ENCODE measurements at regions not wholly inside any gene's neighbourhood (a gene's known extent, or its start where the extent isn't known, plus 50 kb on each side); places are given as distances from the start of the nearest gene placed in this dataset.

DNA sequence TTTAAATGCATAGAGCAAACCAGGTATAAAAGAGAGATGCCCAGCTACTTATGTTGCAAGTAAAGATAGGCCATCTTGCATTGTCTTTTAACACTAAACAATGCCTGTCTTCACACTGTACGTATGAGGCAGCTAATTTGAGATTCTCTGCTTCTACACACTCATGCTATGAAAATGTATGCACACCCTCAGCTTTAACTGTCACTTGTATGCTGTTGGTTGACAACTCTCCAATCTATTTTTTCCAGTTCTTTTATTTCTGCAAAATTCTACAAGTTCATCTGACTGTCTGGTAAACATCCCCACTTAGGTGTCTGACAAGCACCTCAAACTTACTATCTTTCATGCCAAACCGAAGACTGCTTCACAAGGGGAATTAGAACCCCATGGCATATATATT is 131.7 kb upstream of the SOX9 start:
- Histone ChIP-seq H3K36me3 (ENCODE audit: control insufficient read depth in 2 of 4, insufficient read depth in 4 of 4, low read length in 3 of 4) (no peaks in the 10 kb centered on the region), H3K23ac (ENCODE audit: insufficient read length) (no peak overlapping the region), H2BK5ac (ENCODE audit: low read depth, low read length) (no peak overlapping the region), H2BK20ac (ENCODE audit: low read length) (no peak overlapping the region), H3K4me3 (ENCODE audit: extremely low read depth in 1 of 4, insufficient read depth in 2 of 4, low read depth in 3 of 4, low read length in 4 of 4) (no peak overlapping the region), H2AK5ac (ENCODE audit: low read depth, low read length) (no peak overlapping the region), H3K18ac (ENCODE audit: extremely low read depth, low read length) (no peak overlapping the region), H3K27ac (ENCODE audit: low read depth, low read length) (no peak overlapping the region), H4K20me1 (replicated peaks in 1 of 2; ENCODE audit: control insufficient read depth in 1 of 2, insufficient read depth in 2 of 2, low read length in 2 of 2) (no peaks in the 10 kb centered on the region), H3K4me1 (replicated peaks in 1 of 4; ENCODE audit: control insufficient read depth in 3 of 4, insufficient read depth in 4 of 4, low read length in 3 of 4) (peaks cover 0 to 4% (median 1%) of the 10 kb centered on the region in 4 experiments; a peak in 2 of 7 replicates), H2AFZ (ENCODE audit: low read length) (no peak overlapping the region), H3K27me3 (replicated peaks in 1 of 4; ENCODE audit: control insufficient read depth in 3 of 4, extremely low read depth in 1 of 4, insufficient read depth in 3 of 4, low read length in 3 of 4) (no peaks in the 10 kb centered on the region), H2BK12ac (ENCODE audit: low read depth, low read length) (no peak overlapping the region), H3K14ac (ENCODE audit: insufficient read length) (no peak overlapping the region), H2BK120ac (replicated peaks; ENCODE audit: low read depth, low read length) (no peak overlapping the region), H3K79me1 (ENCODE audit: low read depth, low read length) (no peaks in the 10 kb centered on the region), H3K9ac (replicated peaks in 1 of 4; ENCODE audit: extremely low read depth in 1 of 4, low read depth in 3 of 4, low read length in 3 of 4) (no peak overlapping the region), H3K23me2 (ENCODE audit: low read depth, low read length) (no peaks in the 10 kb centered on the region), H3K4ac (replicated peaks; ENCODE audit: insufficient read length, low read depth, low read length) (no peak overlapping the region), H4K5ac (ENCODE audit: insufficient read length, low read depth, low read length) (no peak overlapping the region), H4K91ac (replicated peaks; ENCODE audit: insufficient read length, low read length) (no peak overlapping the region), H3K4me2 (ENCODE audit: insufficient read depth in 1 of 2, low read depth in 2 of 2, low read length in 2 of 2) (no peak overlapping the region), H4K8ac (ENCODE audit: extremely low read depth, insufficient read depth, low read length) (no peak overlapping the region), H3K9me3 (ENCODE audit: insufficient read depth in 2 of 2, low read depth in 1 of 2, low read length in 1 of 2) (no peaks in the 10 kb centered on the region), H3K79me2 (ENCODE audit: control insufficient read depth in 1 of 2, insufficient read depth in 2 of 2, low read length in 2 of 2) (no peaks in the 10 kb centered on the region), H3K56ac (replicated peaks; ENCODE audit: insufficient read length, low read depth, low read length) (no peak overlapping the region), H2BK15ac (ENCODE audit: low read length) (no peak overlapping the region)
- WGBS, 2 experiments (ENCODE audit: extremely low coverage in 1 of 2, insufficient coverage in 1 of 2, insufficient read length in 1 of 2, insufficient replicate concordance in 2 of 2, low coverage in 1 of 2, low lambda C conversion rate in 2 of 2, missing lambda C conversion rate in 1 of 2): 79% methylated on average over 2 of the region's 2 CpGs; no CpG with 5 or more reads in 1 of the 2 experiments
- ChIA-PET POLR2A (ENCODE audit: partially characterized antibody) (no interaction called here), CTCF (ENCODE audit: partially characterized antibody) (no interaction called here)
- DNase-seq (ENCODE audit: low read depth in 1 of 2, low spot score in 2 of 2) (no peak), FAIRE-seq (no peak)
- no peak for TF ChIP-seq SIX5 (IDR thresholded peaks at IDR 0.05; ENCODE audit: low read depth, low read length)
- TF ChIP-seq RAD21 (IDR thresholded peaks at IDR 0.05 in 1 of 2, conservative IDR thresholded peaks at IDR 0.05 in 1 of 2; ENCODE audit: low read depth in 2 of 2, low read length in 2 of 2): no peak
- no peak for TF ChIP-seq ASH2L (IDR thresholded peaks at IDR 0.05; ENCODE audit: low read length)
- TF ChIP-seq KDM5A (IDR thresholded peaks at IDR 0.05; ENCODE audit: low read length): no peak
- no peak for TF ChIP-seq TCF12 (IDR thresholded peaks at IDR 0.05; ENCODE audit: low read depth, low read length)
- TF ChIP-seq TAF1 (IDR thresholded peaks at IDR 0.05; ENCODE audit: low read depth, low read length): no peak
- TF ChIP-seq SIN3A (conservative IDR thresholded peaks at IDR 0.05 in 1 of 2, IDR thresholded peaks at IDR 0.05 in 1 of 2; ENCODE audit: low read depth in 1 of 2, low read length in 2 of 2): no peak
- TF ChIP-seq MAFK (IDR thresholded peaks at IDR 0.05; ENCODE audit: low read depth, low read length): no peak
- no peak for TF ChIP-seq ZNF274 (IDR thresholded peaks at IDR 0.05; ENCODE audit: borderline replicate concordance, extremely low read depth, low read length)
